Chondrocyte (in vitro differentiated cells): ENCODE measurements at regions not wholly inside any gene's neighbourhood (a gene's known extent, or its start where the extent isn't known, plus 50 kb on each side); places are given as distances from the start of the nearest gene placed in this dataset.

ENCODE experiments used
- DNase-seq: peaks from one replicate; pipeline ENCODE4 v3.0.0; 2021; ENCODE audit warnings: mixed read lengths, low spot score
- H3K27ac Mint-ChIP-seq: one replicate; pipeline ENCODE4 v1.8.0; 2021; ENCODE audit warnings: mild to moderate bottlenecking, moderate library complexity, mixed read lengths; ENCODE audit not compliant: unreplicated experiment
- H3K27me3 Mint-ChIP-seq: 2 replicates; pipeline ENCODE4 v1.8.0; 2021; ENCODE audit warnings: low read depth, mixed read lengths
- H3K36me3 Mint-ChIP-seq: 2 replicates; pipeline ENCODE4 v1.8.0; 2021; ENCODE audit warnings: low read depth, mixed read lengths
- H3K4me1 Mint-ChIP-seq: 2 replicates; pipeline ENCODE4 v1.8.0; 2021; ENCODE audit warnings: low read depth, mild to moderate bottlenecking, mixed read lengths
- H3K4me3 Mint-ChIP-seq: one replicate; pipeline ENCODE4 v1.8.0; 2021; ENCODE audit warnings: mild to moderate bottlenecking, moderate library complexity, mixed read lengths; ENCODE audit not compliant: unreplicated experiment
- H3K9me3 Mint-ChIP-seq: 2 replicates; pipeline ENCODE4 v1.8.0; 2021; ENCODE audit warnings: low read depth, mixed read lengths
- CTCF ChIP-seq: fragments of 200-600 bp; sonication (generic); IDR thresholded peaks from 2 replicates; pipeline ENCODE4 v1.5.0; 2021; ENCODE audit warnings: antibody characterized with exemption, mild to moderate bottlenecking, moderate library complexity

GRCh38 chr10:131805696-131806095 lies 95.1 kb upstream of the PPP2R2D start:
- Mint-ChIP-seq H3K27ac (no peak overlapping the region), H3K27me3 (peaks cover 5% of the 10 kb centered on the region), H3K9me3 (peaks cover 7% of the 10 kb centered on the region), H3K4me1 (no peaks in the 10 kb centered on the region), H3K4me3 (no peak overlapping the region), H3K36me3 (no peaks in the 10 kb centered on the region)
- DNase-seq = no peak
- no peak for TF ChIP-seq CTCF

- Mint-ChIP-seq H3K36me3 (no peaks in the 10 kb centered on the region), H3K4me1 (no peaks in the 10 kb centered on the region), H3K27me3 (peaks cover 5% of the 10 kb centered on the region), H3K27ac (no peak overlapping the region), H3K9me3 (peaks cover 7% of the 10 kb centered on the region), H3K4me3 (no peak overlapping the region)
- TF ChIP-seq CTCF = no peak
- DNase-seq = no peak
Observed at GRCh38 chr10:131806146-131806545, 94.7 kb upstream of the PPP2R2D start.

GRCh38 chr10:131806646-131807317 lies 94.0 kb upstream of the PPP2R2D start:
- H3K4me1 Mint-ChIP-seq = no peaks in the 10 kb centered on the region
- peaks cover 5% of the 10 kb centered on the region for H3K27me3 Mint-ChIP-seq
- no peak overlapping the region for H3K4me3 Mint-ChIP-seq
- no peak overlapping the region for H3K27ac Mint-ChIP-seq
- no peak for TF ChIP-seq CTCF
- H3K9me3 Mint-ChIP-seq = peaks cover 5% of the 10 kb centered on the region
- DNase-seq = no peak
- no peaks in the 10 kb centered on the region for H3K36me3 Mint-ChIP-seq

GRCh38 chr10:131808370-131808930 lies 92.4 kb upstream of the PPP2R2D start:
- Mint-ChIP-seq H3K27ac (no peak overlapping the region), H3K4me3 (no peak overlapping the region), H3K9me3 (peaks cover 4% of the 10 kb centered on the region), H3K36me3 (no peaks in the 10 kb centered on the region), H3K4me1 (no peaks in the 10 kb centered on the region), H3K27me3 (peaks cover 8% of the 10 kb centered on the region)
- DNase-seq = no peak
- no peak for TF ChIP-seq CTCF

- no peak for TF ChIP-seq CTCF
- no peak overlapping the region for H3K27ac Mint-ChIP-seq
- H3K27me3 Mint-ChIP-seq = peaks cover 10% of the 10 kb centered on the region
- peaks cover 4% of the 10 kb centered on the region for H3K9me3 Mint-ChIP-seq
- no peak overlapping the region for H3K4me3 Mint-ChIP-seq
- DNase-seq = no peak
- H3K4me1 Mint-ChIP-seq = no peaks in the 10 kb centered on the region
- no peaks in the 10 kb centered on the region for H3K36me3 Mint-ChIP-seq
Observed at GRCh38 chr10:131810036-131810804, 90.6 kb upstream of the PPP2R2D start.
